K562 (cell line): ENCODE measurements at regions not wholly inside any gene's neighbourhood (a gene's known extent, or its start where the extent isn't known, plus 50 kb on each side); places are given as distances from the start of the nearest gene placed in this dataset.

Source experiments
- CHAMP1 ChIP-seq: fragments of 450-650 bp; IDR thresholded peaks from 2 replicates; pipeline ENCODE4 v1.6.1; 2016; ENCODE audit warnings: mild to moderate bottlenecking
- DNMT1 ChIP-seq: fragments of 450-650 bp; IDR thresholded peaks from 2 replicates; pipeline ENCODE4 v1.6.1; 2016; ENCODE audit warnings: antibody characterized with exemption, mild to moderate bottlenecking
- EP400 ChIP-seq: fragments of 450-650 bp; IDR thresholded peaks from 2 replicates; pipeline ENCODE4 v1.6.1; 2017; ENCODE audit warnings: antibody characterized with exemption, mild to moderate bottlenecking, moderate library complexity
- FOSL1 ChIP-seq: fragments of 200-800 bp; sonication (Bioruptor generic); conservative IDR thresholded peaks from 2 replicates; pipeline ENCODE4 v1.6.1; 2016; ENCODE audit warnings: missing genetic modification characterization, missing compliant biosample characterization
- SNAPC5 ChIP-seq: fragments of 250-450 bp; sonication (Bioruptor Pico); IDR thresholded peaks from 2 replicates; pipeline ENCODE4 v1.8.0; 2021; ENCODE audit warnings: moderate library complexity, mild to moderate bottlenecking, inconsistent platforms
- ZNF695 ChIP-seq: fragments of 450-650 bp; formaldehyde crosslinking; IDR thresholded peaks from 2 replicates; pipeline ENCODE4 v1.4.0; 2020; ENCODE audit warnings: mild to moderate bottlenecking, moderate library complexity
- TF ChIP-seq, protein P1 (sequence below), 2 experiments: fragments of 200-800 bp in 1 of 2; sonication (Bioruptor generic) in 1 of 2; sonication (generic) in 1 of 2; formaldehyde crosslinking in 1 of 2; IDR thresholded peaks in 1 of 2; conservative IDR thresholded peaks in 1 of 2; 2 replicates each; pipeline versions ENCODE4 v1.5.0 to v1.6.1; 2016 to 2020; ENCODE audit warnings: missing compliant biosample characterization in 1 of 2, missing genetic modification characterization in 1 of 2, missing genetic modification reagents in 1 of 2

- TF ChIP-seq, protein P1, sequence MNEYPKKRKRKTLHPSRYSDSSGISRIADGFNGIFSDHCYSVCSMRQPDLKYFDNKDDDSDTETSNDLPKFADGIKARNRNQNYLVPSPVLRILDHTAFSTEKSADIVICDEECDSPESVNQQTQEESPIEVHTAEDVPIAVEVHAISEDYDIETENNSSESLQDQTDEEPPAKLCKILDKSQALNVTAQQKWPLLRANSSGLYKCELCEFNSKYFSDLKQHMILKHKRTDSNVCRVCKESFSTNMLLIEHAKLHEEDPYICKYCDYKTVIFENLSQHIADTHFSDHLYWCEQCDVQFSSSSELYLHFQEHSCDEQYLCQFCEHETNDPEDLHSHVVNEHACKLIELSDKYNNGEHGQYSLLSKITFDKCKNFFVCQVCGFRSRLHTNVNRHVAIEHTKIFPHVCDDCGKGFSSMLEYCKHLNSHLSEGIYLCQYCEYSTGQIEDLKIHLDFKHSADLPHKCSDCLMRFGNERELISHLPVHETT (CRISPR knock-in tag; conservative IDR thresholded peaks at IDR 0.05 in 1 of 2, IDR thresholded peaks at IDR 0.05 in 1 of 2), result no peak
- no peak for TF ChIP-seq DNMT1
- no peak for TF ChIP-seq EP400
- no peak for TF ChIP-seq FOSL1 (tag)
- TF ChIP-seq ZNF695, result no peak
- TF ChIP-seq SNAPC5 (CRISPR knock-in tag), result no peak
- no peak for TF ChIP-seq CHAMP1
- TF ChIP-seq, all 486 proteins: peak for 0
Measured at GRCh38 chr13:44212633-44213396, 160.8 kb upstream of the SERP2 start (continued).
